IMR-90 (cell line): ENCODE measurements at regions not wholly inside any gene's neighbourhood (a gene's known extent, or its start where the extent isn't known, plus 50 kb on each side); places are given as distances from the start of the nearest gene placed in this dataset.

Experiments
- ATAC-seq: fragments of 200-7000 bp; cut with Tn5 transposase; 2 replicates; pipeline ENCODE4 v1.9.1; 2020; ENCODE audit warnings: low read depth, mild to moderate bottlenecking, moderate library complexity
- BruUV-seq: library from RNA; stranded (reverse); fragments of 400-500 nt; replicated peaks from 2 replicates; lab custom pipeline; 2021; lab: Mats Ljungman, UMichigan
- CTCF ChIA-PET: fragments of 300-600 bp; formaldehyde crosslinking; extraction: SDS; loops from one replicate; lab custom pipeline; 2021; ENCODE audit warnings: antibody characterized with exemption; lab: Yijun Ruan, JAX
- POLR2A ChIA-PET: fragments of 300-600 bp; sonication (Branson Sonifier 250); formaldehyde crosslinking; loops from one replicate; lab custom pipeline; 2022; ENCODE audit warnings: antibody characterized with exemption; ENCODE audit not compliant: unreplicated experiment; lab: Charles Lee
- DNase-seq: peaks from one replicate; pipeline ENCODE4 v3.0.0; 2013
- H2AFZ ChIP-seq: replicated peaks from 2 replicates; pipeline ENCODE3; 2013; ENCODE audit warnings: low read length, mild to moderate bottlenecking; ENCODE audit not compliant: poor library complexity
- H2AK5ac ChIP-seq: 2 replicates; pipeline ENCODE4 v1.6.1; 2013; ENCODE audit warnings: low read depth, low read length, inconsistent platforms
- H2AK9ac ChIP-seq: replicated peaks from 2 replicates; pipeline ENCODE3; 2013; ENCODE audit warnings: mild to moderate bottlenecking, low read depth, low read length, moderate library complexity; ENCODE audit not compliant: poor library complexity
- H2BK120ac ChIP-seq: 2 replicates; pipeline ENCODE4 v1.6.1; 2013; ENCODE audit warnings: low read depth, low read length, inconsistent platforms
- H2BK15ac ChIP-seq: 3 replicates; pipeline ENCODE4 v1.6.1; 2013; ENCODE audit warnings: low read depth, low read length, inconsistent platforms
- H2BK20ac ChIP-seq: 2 replicates; pipeline ENCODE4 v1.6.1; 2013; ENCODE audit warnings: low read depth, mild to moderate bottlenecking, inconsistent platforms, low read length, moderate library complexity
- H2BK5ac ChIP-seq: 2 replicates; pipeline ENCODE4 v1.6.1; 2013; ENCODE audit warnings: mild to moderate bottlenecking, low read depth, low read length, inconsistent platforms; ENCODE audit not compliant: poor library complexity, severe bottlenecking
- H3K14ac ChIP-seq: replicated peaks from 2 replicates; pipeline ENCODE4 v1.6.1; 2013; ENCODE audit warnings: low read depth, low read length, inconsistent platforms
- H3K18ac ChIP-seq: 2 replicates; pipeline ENCODE4 v1.6.1; 2013; ENCODE audit warnings: low read depth, low read length, control low read depth
- H3K23ac ChIP-seq: 2 replicates; pipeline ENCODE4 v1.6.1; 2013; ENCODE audit warnings: low read depth, low read length, inconsistent platforms
- H3K27ac ChIP-seq: 2 replicates; pipeline ENCODE4 v1.5.1; 2013; ENCODE audit warnings: mild to moderate bottlenecking, control low read depth, low read length; ENCODE audit not compliant: insufficient read depth
- H3K27me3 ChIP-seq: 2 replicates; pipeline ENCODE4 v1.6.1; 2013; ENCODE audit warnings: low read length; ENCODE audit not compliant: control insufficient read depth, insufficient read depth
- H3K36me3 ChIP-seq: 2 replicates; pipeline ENCODE4 v1.6.1; 2013; ENCODE audit warnings: low read length, mixed read lengths; ENCODE audit not compliant: control insufficient read depth, insufficient read depth
- H3K4ac ChIP-seq: 2 replicates; pipeline ENCODE4 v1.6.1; 2013; ENCODE audit warnings: low read depth, low read length, inconsistent platforms
- H3K4me1 ChIP-seq: 2 replicates; pipeline ENCODE4 v1.6.1; 2013; ENCODE audit warnings: low read length, mixed read lengths; ENCODE audit not compliant: control insufficient read depth, insufficient read depth
- H3K4me2 ChIP-seq: 2 replicates; pipeline ENCODE4 v1.6.1; 2013; ENCODE audit warnings: low read depth, mild to moderate bottlenecking, control low read depth, low read length, moderate library complexity
- H3K4me3 ChIP-seq: 2 replicates; pipeline ENCODE4 v1.5.1; 2013; ENCODE audit warnings: low read depth, mild to moderate bottlenecking, control low read depth, low read length, moderate library complexity; ENCODE audit not compliant: insufficient read depth
- H3K56ac ChIP-seq: 2 replicates; pipeline ENCODE4 v1.6.1; 2013; ENCODE audit warnings: low read length, inconsistent platforms; ENCODE audit not compliant: insufficient read depth; ENCODE audit errors: extremely low read depth
- H3K79me1 ChIP-seq, 2 experiments: 2 replicates each; pipeline ENCODE4 v1.6.1; 2013; ENCODE audit warnings: low read length in 2 of 2, inconsistent platforms in 1 of 2, low read depth in 1 of 2
- H3K9ac ChIP-seq: 2 replicates; pipeline ENCODE4 v1.6.1; 2013; ENCODE audit warnings: low read depth, low read length, control low read depth
- H3K9me1 ChIP-seq: 2 replicates; pipeline ENCODE4 v1.6.1; 2013; ENCODE audit warnings: low read length, inconsistent platforms; ENCODE audit not compliant: insufficient read depth
- H3K9me3 ChIP-seq: 2 replicates; pipeline ENCODE4 v1.6.1; 2013; ENCODE audit warnings: low read length; ENCODE audit not compliant: control insufficient read depth, insufficient read depth
- H4K20me1 ChIP-seq: 2 replicates; pipeline ENCODE4 v1.6.1; 2013; ENCODE audit warnings: low read length, inconsistent platforms; ENCODE audit not compliant: insufficient read depth
- H4K5ac ChIP-seq: 2 replicates; pipeline ENCODE4 v1.6.1; 2013; ENCODE audit warnings: mild to moderate bottlenecking, low read depth, low read length, control low read depth
- H4K8ac ChIP-seq, 2 experiments: 2 replicates each; pipeline ENCODE4 v1.6.1; 2013; ENCODE audit warnings: low read depth in 2 of 2, low read length in 2 of 2, control low read depth in 1 of 2, inconsistent platforms in 1 of 2
- H4K91ac ChIP-seq: 2 replicates; pipeline ENCODE4 v1.6.1; 2013; ENCODE audit warnings: low read depth, low read length, inconsistent platforms; ENCODE audit not compliant: insufficient read depth
- CTCF ChIP-seq: conservative IDR thresholded peaks from 2 replicates; pipeline ENCODE4 v1.5.1; 2012; ENCODE audit warnings: mild to moderate bottlenecking, low read depth, low read length, improper control_type of control experiment
- MAFK ChIP-seq: IDR thresholded peaks from 2 replicates; pipeline ENCODE4 v1.6.1; 2012; ENCODE audit warnings: low read depth, low read length, improper control_type of control experiment
- MAZ ChIP-seq: IDR thresholded peaks from 2 replicates; pipeline ENCODE4 v1.6.1; 2012; ENCODE audit warnings: low read depth, mild to moderate bottlenecking, low read length, improper control_type of control experiment, moderate library complexity, borderline replicate concordance
- RCOR1 ChIP-seq: IDR thresholded peaks from 2 replicates; pipeline ENCODE4 v1.6.1; 2012; ENCODE audit warnings: mild to moderate bottlenecking, low read length, improper control_type of control experiment; ENCODE audit not compliant: insufficient replicate concordance
- RFX5 ChIP-seq: IDR thresholded peaks from 2 replicates; pipeline ENCODE4 v1.8.0; 2012; ENCODE audit warnings: low read depth, mild to moderate bottlenecking, low read length, moderate library complexity
- SMC3 ChIP-seq: fragments of 150-350 bp; IDR thresholded peaks from 2 replicates; pipeline ENCODE4 v1.6.1; 2016; ENCODE audit warnings: low read depth, mild to moderate bottlenecking, antibody characterized with exemption, low read length, moderate library complexity
- WGBS, 2 experiments: methylation state at CpG; one replicate each; pipeline versions ENCODE4 v1.1.5 to v1.1.7; 2013; ENCODE audit warnings: missing lambda C conversion rate in 2 of 2; ENCODE audit not compliant: insufficient read length in 1 of 2; ENCODE audit errors: extremely low coverage in 2 of 2; 5-methylcytosine and 5-hydroxymethylcytosine counted together
- dilution Hi-C: fragments of 300-500 bp; cut with HindIII; formaldehyde crosslinking; loops from one replicate; pipeline ENCODE4 v1.14.3; 2018; ENCODE audit warnings: low sequenced_read_pairs; ENCODE audit not compliant: unreplicated experiment
- in situ Hi-C: fragments of 300-500 bp; cut with MboI; formaldehyde crosslinking; loops from 3 replicates; pipeline ENCODE4 v1.14.3; 2019; ENCODE audit warnings: low sequenced_read_pairs, inconsistent platforms, mixed read lengths
- intact Hi-C: fragments of 100-400 bp; cut with micrococcal nuclease; formaldehyde crosslinking; loops from 2 replicates; pipeline ENCODE4 v1.10.0; 2022

DNA sequence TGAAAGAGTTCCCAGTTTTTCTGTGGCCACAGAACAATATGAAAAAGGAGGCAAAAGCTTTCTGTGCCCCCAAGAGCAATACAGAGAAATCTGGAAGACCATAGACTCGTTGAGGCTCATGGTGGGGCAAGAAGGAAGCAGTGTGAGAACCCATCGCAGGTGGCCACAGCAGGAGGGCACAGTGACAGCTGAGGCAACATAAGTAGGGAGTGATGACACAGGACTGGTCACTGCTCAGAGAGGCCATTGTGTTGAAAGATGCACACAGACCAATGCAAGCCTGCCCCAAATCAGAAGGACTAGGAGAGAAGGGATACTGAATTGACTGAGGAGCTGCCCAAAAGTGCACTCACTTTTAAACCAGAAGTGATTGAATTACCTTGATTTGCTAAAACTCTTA lies 483.6 kb downstream of the EPHA4 start:
- ATAC-seq (no peak), DNase-seq (no peak)
- Histone ChIP-seq H3K14ac (no peak overlapping the region), H3K27ac (no peak overlapping the region), H4K5ac (no peak overlapping the region), H3K9me1 (no peaks in the 10 kb centered on the region), H3K36me3 (no peaks in the 10 kb centered on the region), H3K4me3 (no peak overlapping the region), H4K20me1 (no peaks in the 10 kb centered on the region), H3K79me1 (no peaks in the 10 kb centered on the region), H2BK15ac (no peak overlapping the region), H2BK120ac (no peak overlapping the region), H2BK20ac (no peak overlapping the region), H3K9me3 (no peaks in the 10 kb centered on the region), H3K27me3 (peaks cover 2% of the 10 kb centered on the region; the same call in 1 of the 2 replicates), H3K4me1 (peaks cover 2% of the 10 kb centered on the region; the same call in 1 of the 2 replicates), H2AK9ac (no peak overlapping the region), H3K56ac (no peak overlapping the region), H3K23ac (no peak overlapping the region), H3K9ac (no peak overlapping the region), H3K18ac (no peak overlapping the region), H4K91ac (no peak overlapping the region), H2AK5ac (no peak overlapping the region), H3K4ac (no peak overlapping the region), H3K4me2 (no peak overlapping the region), H4K8ac (no peak overlapping the region), H2BK5ac (no peak overlapping the region), H2AFZ (no peak overlapping the region)
- in situ Hi-C loops = no loop called here
- intact Hi-C loops = no loop called here
- TF ChIP-seq SMC3 (no peak), CTCF (no peak), RFX5 (no peak), MAZ (no peak), RCOR1 (no peak), MAFK (no peak)
- dilution Hi-C loops = no loop called here
- 63% methylated on average over 2 of the region's 2 CpGs; no CpG with 5 or more reads in 1 of the 2 experiments for WGBS, 2 experiments
- ChIA-PET POLR2A (no interaction called here), CTCF (no interaction called here)
- BruUV-seq = no TSS peak
